BLaER1 treated with 17β-estradiol and CSF1 and Interleukin-3, amounts not matched to agents 10 nM and 100 nM (cell line): ENCODE measurements at regions not wholly inside any gene's neighbourhood (a gene's known extent, or its start where the extent isn't known, plus 50 kb on each side); places are given as distances from the start of the nearest gene placed in this dataset.
"Not testable (repeated sequence)": the region's sequence is repeated elsewhere in the genome, so short reads cannot be mapped to it uniquely, and the experiment has no call there.

Experiments used
- H3K27ac ChIP-seq, 11 experiments: shearing (Covaris generic); formaldehyde crosslinking; 2 replicates each; pipeline ENCODE4 v1.8.1; 2022
- H3K27me3 ChIP-seq, 11 experiments: shearing (Covaris generic); formaldehyde crosslinking; 2 replicates each; pipeline ENCODE4 v1.8.1; 2022
- H3K36me3 ChIP-seq, 11 experiments: shearing (Covaris generic); formaldehyde crosslinking; 2 replicates each; pipeline ENCODE4 v1.8.1; 2022
- H3K4me1 ChIP-seq, 10 experiments: shearing (Covaris generic); formaldehyde crosslinking; 2 replicates each; pipeline ENCODE4 v1.8.1; 2022
- H3K4me2 ChIP-seq, 11 experiments: shearing (Covaris generic); formaldehyde crosslinking; 2 replicates each; pipeline ENCODE4 v1.8.1; 2022
- H3K4me3 ChIP-seq, 10 experiments: shearing (Covaris generic); formaldehyde crosslinking; 2 replicates each; pipeline ENCODE4 v1.8.1; 2022
- H3K9ac ChIP-seq, 11 experiments: shearing (Covaris generic); formaldehyde crosslinking; 2 replicates each; pipeline ENCODE4 v1.8.1; 2022
- H3K9me3 ChIP-seq, 11 experiments: shearing (Covaris generic); formaldehyde crosslinking; replicated peaks in 1 of 11; 2 replicates each; pipeline ENCODE4 v1.8.1; 2022
- H4K20me1 ChIP-seq, 11 experiments: shearing (Covaris generic); formaldehyde crosslinking; 2 replicates each; pipeline ENCODE4 v1.8.1; 2022
- Cebpa-rat ChIP-seq, 11 experiments: shearing (Covaris generic); IDR thresholded peaks; 2 replicates each; pipeline ENCODE4 v1.8.1; 2022

GRCh38 chr1:79519084-79519760 is 512.7 kb upstream of the ADGRL4 start:
- Histone ChIP-seq H3K9ac (no peak overlapping the region), H4K20me1 (no peaks in the 10 kb centered on the region), H3K27me3 (no peaks in the 10 kb centered on the region), H3K27ac (no peak overlapping the region), H3K4me1 (peaks cover 0 to 18% (median 6%) of the 10 kb centered on the region in 10 experiments; a peak in 11 of 20 replicates), H3K4me3 (no peak overlapping the region), H3K9me3 (peaks cover 0 to 10% (median 0%) of the 10 kb centered on the region in 11 experiments; a peak in 2 of 22 replicates), H3K4me2 (no peak overlapping the region), H3K36me3 (no peaks in the 10 kb centered on the region)
- no peak for TF ChIP-seq Cebpa-rat (IDR thresholded peaks at IDR 0.05)

- Histone ChIP-seq H3K27ac (no peak overlapping the region), H3K9ac (no peak overlapping the region), H3K9me3 (peaks cover 0 to 7% (median 0%) of the 10 kb centered on the region in 11 experiments; a peak in 2 of 22 replicates), H3K4me3 (no peak overlapping the region), H3K36me3 (no peaks in the 10 kb centered on the region), H3K27me3 (no peaks in the 10 kb centered on the region), H4K20me1 (no peaks in the 10 kb centered on the region), H3K4me2 (peak overlapping the region in 3 of 11 experiments; percentile 6 to 23 (median 13); a peak in 6 of 22 replicates), H3K4me1 (peaks cover 0 to 18% (median 6%) of the 10 kb centered on the region in 10 experiments; a peak in 11 of 20 replicates)
- TF ChIP-seq Cebpa-rat (IDR thresholded peaks at IDR 0.05): no peak
These were observed 511.1 kb upstream of the ADGRL4 start for GRCh38 chr1:79517470-79518224.

DNA sequence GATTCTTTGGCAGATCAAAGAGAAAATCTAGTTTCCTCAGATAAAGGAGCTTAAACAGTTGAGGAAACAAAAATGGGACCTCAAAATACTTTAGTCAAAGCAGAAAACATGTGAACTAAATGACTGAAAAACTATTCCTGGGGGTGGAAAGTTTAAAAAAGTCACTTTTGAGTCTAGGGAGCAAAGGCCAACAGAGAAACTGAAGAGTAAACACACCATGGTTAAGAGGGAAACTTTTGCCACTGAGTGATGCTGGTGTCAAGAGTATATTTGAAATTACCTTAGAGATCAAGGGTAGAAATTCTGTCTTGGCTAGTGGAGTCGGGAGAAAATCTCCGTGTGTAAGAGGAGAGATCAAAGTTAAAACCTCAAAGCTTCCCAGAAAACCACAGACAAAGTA is 501.2 kb upstream of the ADGRL4 start:
- no peaks in the 10 kb centered on the region for H3K4me1 ChIP-seq
- H3K9ac ChIP-seq: no peak overlapping the region
- no peaks in the 10 kb centered on the region for H3K36me3 ChIP-seq
- no peak overlapping the region for H3K27ac ChIP-seq
- no peak overlapping the region for H3K4me3 ChIP-seq
- H3K4me2 ChIP-seq: no peak overlapping the region
- no peaks in the 10 kb centered on the region for H4K20me1 ChIP-seq
- no peaks in the 10 kb centered on the region for H3K9me3 ChIP-seq
- no peaks in the 10 kb centered on the region for H3K27me3 ChIP-seq
- no peak for TF ChIP-seq Cebpa-rat (IDR thresholded peaks at IDR 0.05)

DNA sequence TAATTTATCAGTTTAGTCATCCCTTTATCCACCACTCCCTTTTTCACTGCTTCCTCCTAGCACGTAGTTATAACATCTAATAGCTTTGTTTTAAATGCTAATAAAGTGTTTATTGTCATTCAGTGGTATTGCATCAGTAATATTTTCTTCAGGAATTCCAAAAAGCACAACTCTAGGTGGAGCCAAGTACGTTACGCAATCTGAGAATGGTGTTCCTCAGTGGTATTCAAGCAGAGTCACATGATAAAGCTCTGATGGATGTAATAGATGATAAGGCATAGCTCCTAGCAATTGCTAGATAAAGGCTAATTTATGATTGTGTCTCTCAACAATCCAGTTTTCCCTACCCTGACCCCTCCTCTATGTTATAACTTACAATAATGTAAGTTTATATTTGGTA is 494.6 kb upstream of the ADGRL4 start:
- Histone ChIP-seq H3K4me3 (no peak overlapping the region), H3K27ac (no peak overlapping the region), H3K27me3 (no peaks in the 10 kb centered on the region), H3K36me3 (no peaks in the 10 kb centered on the region), H3K4me1 (no peaks in the 10 kb centered on the region), H3K9ac (no peak overlapping the region), H4K20me1 (no peaks in the 10 kb centered on the region), H3K9me3 (no peaks in the 10 kb centered on the region), H3K4me2 (no peak overlapping the region)
- TF ChIP-seq Cebpa-rat (IDR thresholded peaks at IDR 0.05): peak in 2 of 11 experiments; percentile 24 to 61; a peak in 2 of 22 replicates

GRCh38 chr1:79499541-79499940 is 493.0 kb upstream of the ADGRL4 start:
- Histone ChIP-seq H3K9ac (no peak overlapping the region), H3K4me2 (no peak overlapping the region), H3K36me3 (no peaks in the 10 kb centered on the region), H3K27ac (no peak overlapping the region), H3K9me3 (no peaks in the 10 kb centered on the region), H4K20me1 (no peaks in the 10 kb centered on the region), H3K4me1 (no peaks in the 10 kb centered on the region), H3K4me3 (no peak overlapping the region), H3K27me3 (no peaks in the 10 kb centered on the region)
- no peak for TF ChIP-seq Cebpa-rat (IDR thresholded peaks at IDR 0.05)

DNA sequence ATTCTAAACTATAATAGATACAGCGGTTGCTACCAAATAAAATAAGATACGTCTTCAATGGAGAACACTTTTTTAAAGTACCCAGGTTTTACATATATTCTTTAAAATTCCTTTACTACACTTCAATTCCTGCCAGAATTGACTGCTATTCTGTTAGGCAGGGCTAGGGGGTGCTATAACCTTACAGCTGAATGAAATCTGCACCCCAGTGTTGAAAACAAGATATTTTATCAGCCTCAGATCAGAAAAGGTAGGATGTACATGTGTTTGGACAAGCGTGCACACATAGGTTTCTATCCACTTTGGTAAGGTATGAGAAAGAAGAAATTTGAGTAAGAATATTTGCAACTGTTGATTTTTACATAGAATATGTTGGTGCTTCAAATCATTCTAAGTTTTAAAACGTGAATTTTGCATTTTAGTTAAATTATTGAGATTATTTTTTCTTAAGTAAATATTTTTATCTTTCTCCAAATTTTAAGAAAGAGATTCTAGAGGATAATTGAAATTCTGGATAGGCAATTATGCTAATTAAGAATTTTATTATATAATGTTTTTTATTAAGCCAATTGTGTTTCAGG is 490.8 kb upstream of the ADGRL4 start:
- no peaks in the 10 kb centered on the region for H3K27me3 ChIP-seq
- H3K9ac ChIP-seq: no peak overlapping the region
- no peak overlapping the region for H3K4me3 ChIP-seq
- no peaks in the 10 kb centered on the region for H3K4me1 ChIP-seq
- no peaks in the 10 kb centered on the region for H4K20me1 ChIP-seq
- H3K27ac ChIP-seq: no peak overlapping the region
- no peak overlapping the region for H3K4me2 ChIP-seq
- no peaks in the 10 kb centered on the region for H3K36me3 ChIP-seq
- H3K9me3 ChIP-seq: no peaks in the 10 kb centered on the region
- no peak for TF ChIP-seq Cebpa-rat (IDR thresholded peaks at IDR 0.05)

- Histone ChIP-seq H3K9me3 (no peaks in the 10 kb centered on the region), H3K4me1 (no peaks in the 10 kb centered on the region), H3K4me2 (no peak overlapping the region), H3K27ac (no peak overlapping the region), H3K9ac (no peak overlapping the region), H4K20me1 (no peaks in the 10 kb centered on the region), H3K36me3 (no peaks in the 10 kb centered on the region), H3K27me3 (no peaks in the 10 kb centered on the region), H3K4me3 (no peak overlapping the region)
- no peak for TF ChIP-seq Cebpa-rat (IDR thresholded peaks at IDR 0.05)
These were observed 489.6 kb upstream of the ADGRL4 start for GRCh38 chr1:79496129-79496528.

GRCh38 chr1:79493702-79494101 is 487.2 kb upstream of the ADGRL4 start:
- H3K4me3 ChIP-seq, H3K27ac ChIP-seq, H3K27me3 ChIP-seq, H3K9me3 ChIP-seq, H3K36me3 ChIP-seq, H4K20me1 ChIP-seq, H3K4me1 ChIP-seq, H3K4me2 ChIP-seq, H3K9ac ChIP-seq: not testable (repeated sequence)

DNA sequence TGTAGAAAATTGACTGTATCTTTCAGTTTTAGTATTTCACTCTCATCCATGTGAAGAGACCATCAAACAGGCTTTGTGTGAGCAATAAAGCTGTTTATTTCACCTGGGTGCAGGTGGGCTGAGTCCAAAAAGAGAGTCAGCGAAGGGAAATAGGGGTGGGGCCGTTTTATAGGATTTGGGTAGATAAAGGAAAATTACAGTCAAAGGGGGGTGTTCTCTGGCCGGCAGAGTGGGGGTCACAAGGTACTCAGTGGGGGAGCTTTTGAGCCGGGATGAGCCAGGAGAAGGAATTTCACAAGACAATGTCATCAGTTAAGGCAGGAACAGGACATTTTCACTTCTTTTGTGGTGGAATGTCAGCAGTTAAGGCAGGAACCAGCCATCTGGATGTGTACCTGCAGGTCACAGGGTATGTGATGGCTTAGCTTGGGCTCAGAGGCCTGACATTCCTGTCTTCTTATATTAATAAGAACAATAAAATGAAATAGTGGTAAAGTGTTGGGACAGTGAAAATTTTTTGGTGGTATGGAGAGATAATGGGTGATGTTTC is 482.1 kb upstream of the ADGRL4 start:
- not testable (repeated sequence) for H3K9ac ChIP-seq, H3K27ac ChIP-seq, H3K4me1 ChIP-seq, H3K4me3 ChIP-seq, H4K20me1 ChIP-seq, H3K36me3 ChIP-seq, H3K27me3 ChIP-seq, H3K9me3 ChIP-seq, H3K4me2 ChIP-seq
